ENCODE measurements at regions not wholly inside any gene's neighbourhood (a gene's known extent, or its start where the extent isn't known, plus 50 kb on each side); places are given as distances from the start of the nearest gene placed in this dataset.
"Not testable (repeated sequence)": the region's sequence is repeated elsewhere in the genome, so short reads cannot be mapped to it uniquely, and the experiment has no call there.

DNA sequence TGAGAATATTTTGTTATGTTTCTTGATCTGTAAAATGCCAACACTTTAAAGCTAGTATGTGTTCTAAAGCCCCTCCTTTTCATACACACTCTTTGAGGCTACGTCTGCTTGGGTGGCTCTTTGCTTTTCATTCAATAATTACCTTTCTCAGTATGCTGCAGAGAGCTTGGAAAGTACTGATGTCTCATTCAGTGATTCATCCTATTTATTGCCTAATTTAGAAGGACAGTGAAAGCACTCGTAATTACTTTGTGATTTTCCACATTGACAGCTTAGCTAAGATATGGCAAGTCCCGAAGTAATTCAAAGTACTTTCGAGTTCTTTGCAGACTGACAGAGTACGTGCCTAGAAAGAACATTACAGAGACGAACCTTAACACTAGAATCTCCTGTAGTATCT, 57.2 kb downstream of the BMP15 start:
- peak; percentile 35 for DNase-seq (ENCODE audit: low read depth)
- TF ChIP-seq, protein P1, sequence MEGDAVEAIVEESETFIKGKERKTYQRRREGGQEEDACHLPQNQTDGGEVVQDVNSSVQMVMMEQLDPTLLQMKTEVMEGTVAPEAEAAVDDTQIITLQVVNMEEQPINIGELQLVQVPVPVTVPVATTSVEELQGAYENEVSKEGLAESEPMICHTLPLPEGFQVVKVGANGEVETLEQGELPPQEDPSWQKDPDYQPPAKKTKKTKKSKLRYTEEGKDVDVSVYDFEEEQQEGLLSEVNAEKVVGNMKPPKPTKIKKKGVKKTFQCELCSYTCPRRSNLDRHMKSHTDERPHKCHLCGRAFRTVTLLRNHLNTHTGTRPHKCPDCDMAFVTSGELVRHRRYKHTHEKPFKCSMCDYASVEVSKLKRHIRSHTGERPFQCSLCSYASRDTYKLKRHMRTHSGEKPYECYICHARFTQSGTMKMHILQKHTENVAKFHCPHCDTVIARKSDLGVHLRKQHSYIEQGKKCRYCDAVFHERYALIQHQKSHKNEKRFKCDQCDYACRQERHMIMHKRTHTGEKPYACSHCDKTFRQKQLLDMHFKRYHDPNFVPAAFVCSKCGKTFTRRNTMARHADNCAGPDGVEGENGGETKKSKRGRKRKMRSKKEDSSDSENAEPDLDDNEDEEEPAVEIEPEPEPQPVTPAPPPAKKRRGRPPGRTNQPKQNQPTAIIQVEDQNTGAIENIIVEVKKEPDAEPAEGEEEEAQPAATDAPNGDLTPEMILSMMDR (conservative IDR thresholded peaks at IDR 0.05; ENCODE audit: control insufficient read depth, insufficient read depth, low read depth, low read length), result no peak
- no peak overlapping the region for H3K4me3 ChIP-seq (ENCODE audit: control insufficient read depth, low read depth, low read length)

DNA sequence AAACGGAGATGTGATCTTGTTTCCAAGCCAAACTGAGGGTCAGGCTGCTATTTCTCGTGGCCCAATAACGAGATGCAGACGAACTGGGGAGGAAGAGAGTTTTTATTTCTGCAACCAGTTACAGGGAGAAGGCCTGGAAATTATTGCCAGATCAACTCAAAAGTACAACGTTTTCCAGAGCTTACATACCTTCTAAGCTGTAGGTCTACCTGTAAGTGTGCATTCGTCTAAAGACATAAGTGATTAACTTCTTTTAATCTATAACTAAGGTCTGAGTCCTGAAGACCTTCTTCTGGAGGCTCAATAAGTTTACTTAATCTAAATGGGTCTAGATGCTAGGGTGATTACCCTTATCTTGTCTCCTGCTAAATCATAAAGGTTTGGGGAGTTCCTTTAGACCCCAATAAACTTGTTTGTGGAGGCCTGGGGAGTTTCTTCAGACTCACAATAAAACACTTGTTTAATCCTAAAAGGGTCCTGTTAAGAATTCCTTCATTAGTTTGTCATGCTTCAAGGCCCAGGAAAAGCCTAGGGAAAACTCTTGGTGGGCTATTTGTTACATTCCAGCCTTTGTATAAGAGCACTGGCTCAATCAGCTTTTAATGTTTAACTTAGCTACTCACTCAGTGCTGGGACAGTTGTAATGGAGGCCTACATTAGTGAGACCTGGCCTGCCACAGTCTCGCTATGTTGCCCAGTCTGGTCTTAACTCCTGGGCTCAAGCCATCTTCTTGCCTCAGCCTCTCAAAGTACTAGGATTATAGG, 58.5 kb downstream of the BMP15 start:
- DNase-seq (ENCODE audit: low read depth); H3K4me3 ChIP-seq (ENCODE audit: control insufficient read depth, low read depth, low read length): not testable (repeated sequence)

GRCh38 chrX:50971395-50971794, 60.9 kb downstream of the BMP15 start:
- peak; percentile 50 for DNase-seq (ENCODE audit: low read depth)
- H3K4me3 ChIP-seq (ENCODE audit: control insufficient read depth, low read depth, low read length), result no peak overlapping the region
- TF ChIP-seq, protein P1 (conservative IDR thresholded peaks at IDR 0.05; ENCODE audit: control insufficient read depth, insufficient read depth, low read depth, low read length), result no peak

DNA sequence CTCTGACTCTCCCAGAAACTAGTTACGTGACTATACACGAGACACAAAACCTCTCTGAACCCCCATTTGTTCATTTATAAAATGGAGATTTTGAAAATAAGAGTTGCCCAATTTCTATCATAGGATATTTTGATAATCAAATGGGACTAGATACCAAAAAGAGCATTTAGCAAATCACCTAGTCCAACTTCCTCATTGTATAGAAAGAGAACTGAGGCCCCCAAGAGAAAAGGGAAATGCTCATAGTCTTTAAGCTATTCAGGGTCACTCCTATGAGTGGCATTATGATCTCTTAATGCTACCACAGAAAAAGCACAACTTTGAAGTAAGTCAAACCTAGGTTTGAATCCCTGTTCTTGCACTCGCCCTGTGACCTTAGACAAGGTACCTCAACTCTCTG, 62.7 kb downstream of the BMP15 start:
- H3K4me3 ChIP-seq (ENCODE audit: control insufficient read depth, low read depth, low read length), result no peak overlapping the region
- no peak for DNase-seq (ENCODE audit: low read depth)
- TF ChIP-seq, protein P1 (conservative IDR thresholded peaks at IDR 0.05; ENCODE audit: control insufficient read depth, insufficient read depth, low read depth, low read length), result no peak

- TF ChIP-seq, protein P1 (conservative IDR thresholded peaks at IDR 0.05; ENCODE audit: control insufficient read depth, insufficient read depth, low read depth, low read length), result peak; percentile 25
- H3K4me3 ChIP-seq (ENCODE audit: control insufficient read depth, low read depth, low read length), result no peak overlapping the region
- DNase-seq (ENCODE audit: low read depth), result no peak
Observed at GRCh38 chrX:50978920-50979682, 68.6 kb downstream of the BMP15 start.

- no peak for DNase-seq (ENCODE audit: low read depth)
- TF ChIP-seq, protein P1 (conservative IDR thresholded peaks at IDR 0.05; ENCODE audit: control insufficient read depth, insufficient read depth, low read depth, low read length), result no peak
- H3K4me3 ChIP-seq (ENCODE audit: control insufficient read depth, low read depth, low read length), result no peak overlapping the region
Observed at GRCh38 chrX:50980251-50980650, 69.7 kb downstream of the BMP15 start.

DNA sequence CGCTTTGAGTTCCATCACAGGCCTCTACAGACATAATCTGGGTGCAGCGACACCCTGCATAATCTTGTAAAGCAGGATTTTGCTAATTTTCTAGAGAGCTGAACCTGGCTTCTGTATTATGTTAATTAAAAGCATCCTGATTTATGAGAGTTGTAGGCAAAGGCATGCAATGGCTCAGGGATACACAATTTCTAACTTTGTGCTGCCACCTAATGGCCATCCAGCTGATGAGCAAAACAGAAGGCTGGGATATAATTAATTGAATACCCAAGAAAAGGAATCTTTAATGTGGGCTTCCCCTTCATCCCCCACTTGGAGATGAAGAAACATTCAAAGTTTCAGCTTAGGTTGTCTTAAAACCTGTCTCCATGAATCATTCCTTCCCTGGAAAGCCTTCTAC, 78.1 kb downstream of the BMP15 start:
- no peak overlapping the region for H3K4me3 ChIP-seq (ENCODE audit: control insufficient read depth, low read depth, low read length)
- DNase-seq (ENCODE audit: low read depth), result peak; percentile 47
- TF ChIP-seq, protein P1 (conservative IDR thresholded peaks at IDR 0.05; ENCODE audit: control insufficient read depth, insufficient read depth, low read depth, low read length), result peak; percentile 58
